Activated CD4-positive, alpha-beta T cell treated with anti-CD3 and anti-CD28 coated beads, Interleukin-10, Interleukin-2, amounts not matched to agents 100 ng/mL and 50 ng/mL, durations not matched to agents 16 hours and 8 hours (primary cell): ENCODE measurements at regions not wholly inside any gene's neighbourhood (a gene's known extent, or its start where the extent isn't known, plus 50 kb on each side); places are given as distances from the start of the nearest gene placed in this dataset.

Experiments used
- DNase-seq: peaks from one replicate; pipeline ENCODE4 v3.0.0-alpha.2; 2020

GRCh38 chr7:130881091-130881798 lies 147.2 kb upstream of the KLF14 start:
- no peak for DNase-seq

DNA sequence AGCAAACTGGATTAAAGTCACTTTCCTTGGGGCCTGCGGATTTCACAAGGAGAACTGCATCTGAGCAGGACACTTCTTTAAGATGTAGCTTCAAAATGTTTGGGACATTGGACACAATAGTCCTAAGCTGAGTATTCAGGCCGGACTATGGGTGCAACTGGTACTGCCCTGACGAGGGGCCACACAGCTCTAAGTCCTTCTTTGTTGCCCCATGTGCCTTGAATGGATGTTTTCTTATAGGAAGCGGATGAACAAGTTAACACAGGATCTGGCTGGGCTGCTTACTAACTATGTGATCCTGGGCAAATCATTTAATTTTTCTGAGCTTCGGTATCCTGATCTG lies 147.8 kb upstream of the KLF14 start:
- DNase-seq: no peak

DNA sequence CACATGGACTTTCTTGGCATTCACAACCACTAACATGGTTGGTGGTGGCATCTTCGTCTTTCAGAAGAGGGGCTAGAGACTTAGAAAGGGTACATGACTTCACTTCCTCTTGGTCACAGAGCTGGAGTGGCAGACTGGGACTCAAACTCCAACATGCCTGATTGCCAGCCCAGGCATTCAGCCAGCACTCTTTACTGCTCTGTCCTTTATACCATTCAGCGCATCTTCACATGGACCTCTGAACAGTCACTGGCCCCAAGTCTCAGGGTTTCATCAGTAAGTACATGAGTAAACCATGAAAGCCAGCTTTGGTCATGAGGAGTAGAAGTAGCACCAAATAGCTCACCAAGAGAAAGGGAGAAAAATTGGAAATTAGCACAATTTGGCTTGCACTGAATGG lies 148.4 kb upstream of the KLF14 start:
- no peak for DNase-seq

DNA sequence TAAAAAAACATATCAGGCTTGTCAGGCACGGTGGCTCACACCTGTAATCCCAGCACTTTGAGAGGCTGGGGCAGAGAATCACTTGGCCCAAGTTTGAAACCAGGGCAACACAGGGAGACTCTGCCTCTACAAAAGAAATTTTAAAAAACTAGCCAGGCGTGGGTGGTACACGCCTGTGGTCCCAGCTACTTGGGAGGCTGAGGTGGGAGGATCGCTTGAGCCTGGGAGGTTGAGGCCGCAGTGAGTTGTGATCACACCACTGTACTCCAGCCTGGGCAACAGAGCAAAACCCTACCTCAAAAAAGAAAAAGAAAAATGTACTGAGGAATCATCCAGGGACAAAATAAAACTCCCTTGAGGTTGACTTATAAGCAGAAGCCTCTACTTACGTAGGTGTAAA lies 149.9 kb upstream of the KLF14 start:
- no peak for DNase-seq

GRCh38 chr7:130884437-130885417 lies 150.7 kb upstream of the KLF14 start:
- no peak for DNase-seq

GRCh38 chr7:130886438-130887135 lies 152.6 kb upstream of the KLF14 start:
- no peak for DNase-seq

- DNase-seq: no peak
Measured at GRCh38 chr7:130887182-130887956, 153.4 kb upstream of the KLF14 start.

- no peak for DNase-seq
Measured at GRCh38 chr7:130887957-130888371, 154.0 kb upstream of the KLF14 start.

- no peak for DNase-seq
Measured at GRCh38 chr7:130888468-130888867, 154.5 kb upstream of the KLF14 start.

DNA sequence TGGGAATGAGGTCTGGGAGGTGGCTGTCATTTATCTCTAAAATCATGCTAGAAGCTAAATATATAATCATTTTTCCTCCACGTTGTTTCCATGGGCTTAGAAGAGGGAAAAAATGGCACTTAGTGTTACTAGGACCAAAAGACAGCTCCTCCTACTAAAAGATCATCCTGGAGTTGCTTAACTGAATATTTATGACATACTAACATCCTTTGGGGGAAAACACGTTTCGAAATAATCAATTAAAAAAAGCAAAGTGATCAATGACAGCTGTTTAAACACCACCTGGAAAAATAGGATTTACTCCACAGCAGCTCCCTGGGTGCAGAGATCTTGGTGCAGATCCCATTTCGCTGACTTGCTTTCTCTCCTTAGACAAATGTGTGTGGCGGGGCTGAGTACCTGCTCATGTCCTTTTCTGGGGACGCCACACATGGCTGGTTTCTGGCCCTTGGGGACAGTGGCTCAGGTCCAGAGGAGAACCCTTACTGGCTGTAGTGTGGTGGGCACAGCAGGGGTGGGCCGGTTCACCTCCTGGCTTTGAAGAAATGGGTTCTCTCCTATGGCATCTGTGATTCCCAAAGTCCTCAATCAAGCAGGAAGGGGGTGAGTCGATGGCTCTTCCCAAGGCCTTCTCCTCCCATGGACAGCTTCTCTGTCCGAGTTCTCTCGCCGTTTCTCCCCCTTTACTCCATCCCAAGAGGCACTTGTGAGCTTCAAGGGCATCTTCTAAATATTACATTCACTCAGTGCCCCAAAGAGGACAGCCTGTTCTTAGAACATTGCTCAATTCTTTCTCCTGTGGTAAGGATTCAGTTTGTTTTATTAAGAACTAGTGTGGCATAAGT lies 156.4 kb upstream of the KLF14 start:
- DNase-seq: no peak

DNA sequence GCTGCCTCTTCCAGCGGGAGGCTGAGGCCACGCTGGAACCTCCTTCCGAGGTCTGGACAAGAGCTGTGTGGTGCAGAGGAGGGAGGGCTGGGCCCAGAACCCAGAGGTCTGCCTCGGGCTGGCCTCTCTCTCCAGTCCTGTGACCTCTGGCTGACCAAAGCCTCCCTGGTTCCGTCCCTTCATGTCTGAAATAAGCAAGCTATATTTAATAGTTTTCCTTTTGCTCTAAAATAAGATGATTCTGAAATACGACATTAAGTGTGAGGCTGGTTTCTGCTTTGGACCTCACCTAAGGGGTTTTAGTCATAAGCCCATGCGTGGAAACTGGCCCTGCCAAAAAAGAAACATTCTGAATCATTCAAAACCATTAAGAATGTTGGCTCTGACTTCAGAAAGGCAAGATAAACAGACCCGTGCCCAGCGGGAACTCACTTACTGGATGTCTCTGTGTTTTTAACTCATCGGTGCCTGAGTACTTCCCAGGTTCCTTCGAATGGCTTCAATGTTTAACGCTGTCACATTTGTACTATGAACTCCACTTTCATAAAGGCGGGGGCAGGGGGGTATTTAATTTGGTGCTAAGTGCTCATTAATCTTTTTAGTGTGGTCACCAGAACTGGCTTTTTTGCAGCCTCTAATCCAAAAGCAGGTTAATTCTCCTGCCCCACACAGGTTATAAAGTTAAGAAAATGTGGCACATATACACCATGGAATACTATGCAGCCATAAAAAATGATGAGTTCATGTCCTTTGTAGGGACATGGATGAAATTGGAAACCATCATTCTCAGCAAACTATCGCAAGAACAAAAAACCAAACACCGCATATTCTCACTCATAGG lies 157.5 kb upstream of the KLF14 start:
- no peak for DNase-seq

DNA sequence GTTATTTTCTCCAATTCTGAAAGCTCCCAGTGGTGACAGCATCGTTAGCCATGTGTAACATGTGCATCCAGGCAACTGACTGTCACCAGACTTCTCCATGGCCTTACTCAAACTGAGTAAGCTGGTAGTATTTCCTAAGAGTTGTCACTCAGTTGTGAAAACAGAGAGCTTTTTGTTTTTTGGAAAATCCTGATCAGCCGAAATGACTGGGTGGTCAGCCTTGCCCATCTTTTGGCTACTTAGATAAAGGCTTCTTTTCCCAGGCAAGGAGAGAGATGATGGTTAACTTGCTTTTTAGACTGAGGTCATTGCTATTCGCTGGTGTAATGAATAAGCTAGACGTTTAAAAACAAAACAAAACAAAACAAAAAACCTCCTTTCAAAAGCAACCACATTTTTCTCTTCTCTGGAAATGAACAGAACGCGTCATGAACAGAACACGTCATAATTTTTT lies 159.5 kb upstream of the KLF14 start:
- DNase-seq: no peak

DNA sequence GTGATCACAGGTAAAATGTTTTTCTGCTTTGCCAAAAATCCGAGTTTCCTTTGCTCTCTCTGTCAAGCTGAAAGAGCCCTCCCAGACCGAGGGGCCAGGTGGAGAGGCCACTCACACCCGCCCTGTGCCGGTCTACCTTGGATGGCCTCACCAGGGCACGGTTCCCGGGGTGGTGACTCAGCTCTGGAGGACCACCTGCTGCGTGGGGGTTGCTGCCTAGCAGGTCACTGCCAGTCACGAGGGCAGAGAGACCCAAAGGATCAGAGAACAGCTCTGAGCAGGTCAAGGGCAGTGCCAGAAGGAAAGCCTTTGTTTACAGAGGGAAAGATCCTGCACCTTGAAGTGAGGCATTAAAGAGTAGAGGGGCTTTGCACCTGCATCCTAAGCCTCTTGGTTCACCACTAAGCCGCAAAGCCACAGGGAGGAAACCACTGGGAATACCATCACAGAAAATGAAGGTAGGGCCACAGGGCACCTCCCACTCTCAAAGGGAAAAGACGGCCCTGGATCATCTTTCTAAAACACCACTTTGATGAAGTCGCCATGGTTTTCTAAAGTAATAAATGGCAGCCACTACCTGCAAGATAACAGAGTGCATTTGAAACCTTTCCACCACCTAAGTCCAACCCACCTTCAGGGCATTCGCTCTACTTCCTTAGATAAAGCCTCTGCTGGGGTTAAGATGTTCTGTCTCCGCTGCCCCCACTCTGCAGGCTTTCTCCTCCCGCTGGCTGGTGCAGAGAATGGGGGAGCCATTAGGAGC lies 160.3 kb upstream of the KLF14 start:
- no peak for DNase-seq

- DNase-seq: no peak
Measured at GRCh38 chr7:130894909-130895750, 161.1 kb upstream of the KLF14 start.

GRCh38 chr7:130896051-130896881 lies 162.3 kb upstream of the KLF14 start:
- no peak for DNase-seq

DNA sequence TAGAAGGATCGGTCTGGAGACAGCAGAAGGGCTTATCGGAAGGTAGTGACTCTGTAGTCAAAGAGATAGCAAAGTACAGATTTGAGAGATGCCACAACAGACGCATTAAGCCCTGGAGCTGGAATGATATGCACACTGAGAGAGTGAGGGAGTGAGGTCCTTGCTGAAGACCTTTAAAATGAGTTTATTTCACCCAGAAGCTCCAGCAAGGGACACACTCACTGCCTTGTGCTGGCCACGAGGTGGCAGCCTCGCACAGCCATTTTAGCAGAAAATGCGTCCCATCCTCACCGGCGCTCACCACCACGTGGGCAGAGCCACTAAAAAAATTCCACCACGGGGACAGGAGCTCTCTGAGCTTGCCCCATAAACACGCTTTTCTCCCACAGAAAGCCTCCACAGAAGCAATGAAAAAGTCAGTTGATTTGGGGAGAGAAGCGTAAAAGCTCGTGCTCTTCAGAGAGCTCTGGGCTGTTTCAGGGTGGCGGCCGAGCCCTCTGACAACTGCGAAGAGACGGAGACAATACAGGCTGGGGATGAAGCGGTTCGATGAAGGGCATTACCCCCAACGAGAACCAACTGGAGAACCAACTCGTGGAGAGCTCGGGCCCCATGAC lies 163.0 kb upstream of the KLF14 start:
- DNase-seq: peak; percentile 79
